AG04449 (cell line): ENCODE measurements at regions not wholly inside any gene's neighbourhood (a gene's known extent, or its start where the extent isn't known, plus 50 kb on each side); places are given as distances from the start of the nearest gene placed in this dataset.

Source experiments
- CTCF ChIA-PET: fragments of 350-600 bp; formaldehyde crosslinking; extraction: SDS; loops from one replicate; lab custom pipeline; 2021; ENCODE audit warnings: antibody characterized with exemption; lab: Yijun Ruan, JAX
- POLR2A ChIA-PET: fragments of 400-600, 350-600 bp; formaldehyde crosslinking; extraction: SDS; loops from one replicate; lab custom pipeline; 2020; ENCODE audit warnings: antibody characterized with exemption, inconsistent platforms; lab: Yijun Ruan, JAX
- DNase-seq: peaks from one replicate; pipeline ENCODE4 v3.0.0-alpha.2; 2010; ENCODE audit warnings: low read depth, low spot score
- H3K4me3 ChIP-seq: 2 replicates; pipeline ENCODE4 v1.5.1; 2011; ENCODE audit warnings: low read depth, mild to moderate bottlenecking, control low read depth, low read length
- TF ChIP-seq, protein P1 (sequence below): IDR thresholded peaks from one replicate; pipeline ENCODE4 v1.5.1; 2011; ENCODE audit warnings: mild to moderate bottlenecking, moderate library complexity, low read length, control low read depth, inconsistent platforms; ENCODE audit not compliant: insufficient read depth; ENCODE audit errors: missing control alignments

- POLR2A ChIA-PET, result no interaction called here
- TF ChIP-seq, protein P1, sequence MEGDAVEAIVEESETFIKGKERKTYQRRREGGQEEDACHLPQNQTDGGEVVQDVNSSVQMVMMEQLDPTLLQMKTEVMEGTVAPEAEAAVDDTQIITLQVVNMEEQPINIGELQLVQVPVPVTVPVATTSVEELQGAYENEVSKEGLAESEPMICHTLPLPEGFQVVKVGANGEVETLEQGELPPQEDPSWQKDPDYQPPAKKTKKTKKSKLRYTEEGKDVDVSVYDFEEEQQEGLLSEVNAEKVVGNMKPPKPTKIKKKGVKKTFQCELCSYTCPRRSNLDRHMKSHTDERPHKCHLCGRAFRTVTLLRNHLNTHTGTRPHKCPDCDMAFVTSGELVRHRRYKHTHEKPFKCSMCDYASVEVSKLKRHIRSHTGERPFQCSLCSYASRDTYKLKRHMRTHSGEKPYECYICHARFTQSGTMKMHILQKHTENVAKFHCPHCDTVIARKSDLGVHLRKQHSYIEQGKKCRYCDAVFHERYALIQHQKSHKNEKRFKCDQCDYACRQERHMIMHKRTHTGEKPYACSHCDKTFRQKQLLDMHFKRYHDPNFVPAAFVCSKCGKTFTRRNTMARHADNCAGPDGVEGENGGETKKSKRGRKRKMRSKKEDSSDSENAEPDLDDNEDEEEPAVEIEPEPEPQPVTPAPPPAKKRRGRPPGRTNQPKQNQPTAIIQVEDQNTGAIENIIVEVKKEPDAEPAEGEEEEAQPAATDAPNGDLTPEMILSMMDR, result no peak
- CTCF ChIA-PET, result no interaction called here
- H3K4me3 ChIP-seq, result no peak overlapping the region
- DNase-seq, result no peak
These were observed 173.6 kb downstream of the ARHGAP12 start for GRCh38 chr10:31754803-31755624.

DNA sequence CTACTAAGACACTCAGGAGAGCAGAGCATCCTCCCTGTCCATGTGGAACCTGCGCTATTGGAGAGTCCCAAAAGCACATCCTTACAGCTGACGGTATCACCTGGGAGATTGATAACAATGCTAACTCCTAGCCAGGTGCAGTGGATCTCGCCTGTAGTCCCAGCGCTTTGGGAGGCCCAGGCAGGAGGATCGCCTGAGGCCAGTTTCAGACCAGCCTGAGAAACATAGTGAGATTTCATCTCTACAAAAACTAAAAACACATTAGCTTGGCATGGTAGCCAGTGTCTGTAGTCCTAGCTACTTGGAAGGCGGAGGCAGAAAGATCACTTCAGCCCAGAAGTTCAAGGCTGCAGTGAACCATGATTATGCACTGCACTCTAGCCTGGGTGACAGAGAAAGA is 174.9 kb downstream of the ARHGAP12 start:
- TF ChIP-seq, protein P1, result no peak
- POLR2A ChIA-PET, result no interaction called here
- H3K4me3 ChIP-seq, result no peak overlapping the region
- DNase-seq, result no peak
- CTCF ChIA-PET, result no interaction called here

DNA sequence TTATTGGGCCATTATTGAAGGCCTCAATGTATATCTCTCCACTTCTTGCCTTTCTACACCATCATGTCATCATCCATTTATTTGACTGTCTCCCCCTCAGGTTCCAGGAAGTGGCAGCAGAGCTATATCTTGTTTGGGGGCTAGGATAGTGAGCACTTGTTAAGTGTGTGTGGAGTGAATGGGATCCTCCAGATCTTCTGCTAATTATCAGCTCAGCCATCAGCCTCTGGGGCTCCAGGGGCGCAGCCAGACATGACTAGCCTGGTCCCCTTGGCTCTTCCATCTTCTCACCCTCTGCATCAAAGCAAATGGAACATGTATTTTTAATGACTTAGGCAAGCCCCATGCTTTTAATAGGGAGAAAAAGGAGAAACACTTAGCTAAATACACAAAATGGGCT is 176.5 kb downstream of the ARHGAP12 start:
- H3K4me3 ChIP-seq, result no peak overlapping the region
- POLR2A ChIA-PET, result no interaction called here
- CTCF ChIA-PET, result no interaction called here
- TF ChIP-seq, protein P1, result no peak
- no peak for DNase-seq

- CTCF ChIA-PET, result interaction anchor here (0.8 kb wide), 1 partner anchor 1064 kb away, joined by 3 read pairs; no protein-coding TSS in a partner anchor
- H3K4me3 ChIP-seq, result no peak overlapping the region
- DNase-seq, result no peak
- TF ChIP-seq, protein P1, result no peak
- POLR2A ChIA-PET, result no interaction called here
These were observed 176.9 kb downstream of the ARHGAP12 start for GRCh38 chr10:31751738-31752080.

- H3K4me3 ChIP-seq, result no peak overlapping the region
- TF ChIP-seq, protein P1, result no peak
- ChIA-PET CTCF (interaction anchor here (0.8 kb wide), 2 partner anchors 967 to 1064 kb away, joined by 3 read pairs; no protein-coding TSS in a partner anchor), POLR2A (no interaction called here)
- DNase-seq, result no peak
These were observed 177.4 kb downstream of the ARHGAP12 start for GRCh38 chr10:31751051-31751737.

DNA sequence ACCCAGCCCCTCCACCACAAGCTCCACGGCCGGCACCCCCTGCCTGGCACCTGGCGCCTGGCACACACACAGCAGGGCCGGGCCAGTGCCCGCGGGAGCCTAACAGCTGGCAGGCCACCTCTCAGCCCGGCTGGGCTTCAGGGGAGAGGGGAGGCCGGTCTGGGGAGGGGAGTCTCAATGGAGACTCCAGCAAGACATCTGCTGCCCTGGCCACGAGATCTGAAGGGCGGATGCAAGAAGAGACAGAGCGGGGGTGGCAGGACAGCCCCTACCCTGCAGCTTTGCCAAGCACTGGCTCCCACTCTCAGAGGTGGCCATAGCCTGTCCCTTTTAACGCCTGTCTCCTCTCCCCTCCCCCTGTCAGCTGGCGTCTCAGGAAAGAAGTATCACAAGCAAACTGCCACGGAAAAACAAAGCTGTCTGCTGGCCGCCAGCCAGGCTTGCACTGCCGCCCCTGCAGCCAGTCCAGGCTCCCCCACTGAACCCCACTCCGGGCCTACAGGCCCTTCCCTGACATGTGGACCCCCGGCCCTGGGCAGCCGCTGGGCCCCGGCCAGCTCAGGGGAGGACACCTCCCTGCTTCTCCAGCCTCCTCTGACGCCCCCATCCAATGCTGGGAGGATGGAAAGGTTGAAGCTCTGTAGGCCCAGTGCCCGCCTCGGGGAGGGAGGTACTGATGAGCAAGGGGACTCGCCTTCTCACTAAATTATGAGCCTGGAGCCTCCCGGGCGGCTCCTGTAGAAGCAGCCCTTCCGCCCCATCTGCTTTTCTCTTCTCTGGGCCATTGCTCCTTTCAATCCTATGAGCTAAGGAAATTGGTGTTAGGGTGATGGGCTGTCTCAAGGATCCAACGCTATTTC is 178.4 kb downstream of the ARHGAP12 start:
- TF ChIP-seq, protein P1, result no peak
- ChIA-PET POLR2A (interaction anchor here (0.6 kb wide), 1 partner anchor 10 kb away, joined by 3 read pairs; no protein-coding TSS in a partner anchor), CTCF (interaction anchor here (0.8 to 1.4 kb wide), 3 partner anchors 10 to 1063 kb away, joined by 3 read pairs; no protein-coding TSS in a partner anchor)
- H3K4me3 ChIP-seq, result no peak overlapping the region
- DNase-seq, result no peak
